GM23338 (cell line): ENCODE measurements at regions not wholly inside any gene's neighbourhood (a gene's known extent, or its start where the extent isn't known, plus 50 kb on each side); places are given as distances from the start of the nearest gene placed in this dataset.

ENCODE experiments used
- CREB1 ChIP-seq: fragments of 250-450 bp; sonication (Bioruptor Pico); IDR thresholded peaks from 2 replicates; pipeline ENCODE4 v1.5.0; 2020; ENCODE audit warnings: low read depth, mild to moderate bottlenecking, moderate library complexity
- EZH2 ChIP-seq: fragments of 200-600 bp; sonication (generic); IDR thresholded peaks from one replicate; pipeline ENCODE4 v1.8.0; 2017; ENCODE audit warnings: antibody characterized with exemption, mild to moderate bottlenecking, low read depth; ENCODE audit not compliant: unreplicated experiment
- EZH2phosphoT487 ChIP-seq: fragments of 200-600 bp; sonication (generic); IDR thresholded peaks from one replicate; pipeline ENCODE4 v1.8.1; 2018; ENCODE audit warnings: antibody characterized with exemption; ENCODE audit not compliant: unreplicated experiment
- JUNB ChIP-seq: IDR thresholded peaks from one replicate; pipeline ENCODE4 v1.6.1; 2016; ENCODE audit warnings: antibody characterized with exemption; ENCODE audit not compliant: unreplicated experiment
- POLR2AphosphoS5 ChIP-seq: IDR thresholded peaks from 2 replicates; pipeline ENCODE4 v1.6.1; 2016; ENCODE audit warnings: antibody characterized with exemption, low read depth
- TF ChIP-seq, protein P1 (sequence below), 2 experiments: fragments of 200-600 bp in 1 of 2; sonication (generic) in 1 of 2; conservative IDR thresholded peaks; 2 replicates each; pipeline versions ENCODE4 v1.5.1 to v1.6.1; 2016 to 2017; ENCODE audit warnings: antibody characterized with exemption in 2 of 2, low read depth in 2 of 2, mild to moderate bottlenecking in 2 of 2, moderate library complexity in 1 of 2
- TF ChIP-seq, protein P2 (sequence below): IDR thresholded peaks from 2 replicates; pipeline ENCODE4 v1.6.1; 2016; ENCODE audit warnings: antibody characterized with exemption
- TF ChIP-seq, protein P3 (sequence below): IDR thresholded peaks from one replicate; pipeline ENCODE4 v1.6.1; 2018; ENCODE audit warnings: antibody characterized with exemption; ENCODE audit not compliant: unreplicated experiment
- TF ChIP-seq, protein P4 (sequence below): fragments of 250-450 bp; sonication (Bioruptor Pico); IDR thresholded peaks from 2 replicates; pipeline ENCODE4 v1.5.0; 2020; ENCODE audit warnings: mild to moderate bottlenecking, moderate library complexity

DNA sequence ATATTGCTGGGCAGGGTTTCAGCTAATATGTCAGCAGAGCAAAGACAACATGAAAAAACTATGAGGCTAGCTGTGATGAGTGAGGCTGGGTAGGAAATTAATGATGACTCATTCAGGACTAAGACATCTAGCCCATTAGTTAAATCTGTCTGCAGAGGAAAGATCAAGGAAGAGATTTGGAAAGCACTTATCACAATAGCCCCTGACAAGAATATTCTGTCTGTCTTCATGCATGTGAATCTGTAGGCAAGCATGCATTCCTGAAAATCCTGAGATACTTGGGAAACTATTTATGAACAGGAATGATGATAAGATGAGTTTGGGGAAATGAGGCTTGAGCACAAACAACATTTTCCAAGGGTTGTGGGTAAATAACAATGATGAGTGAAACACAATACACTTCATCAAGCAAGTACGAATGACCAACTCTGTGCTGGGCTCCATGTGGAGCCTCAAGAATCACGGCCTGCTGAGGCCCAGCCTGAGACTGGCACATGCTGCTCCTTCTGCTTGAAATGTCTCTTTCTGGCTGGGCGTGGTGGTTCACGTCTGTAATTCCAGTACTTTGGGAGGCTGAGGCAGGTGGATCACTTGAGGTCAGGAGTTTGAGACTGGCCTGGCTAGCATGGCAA is 96.5 kb upstream of the ASIC2 start:
- TF ChIP-seq, protein P1, sequence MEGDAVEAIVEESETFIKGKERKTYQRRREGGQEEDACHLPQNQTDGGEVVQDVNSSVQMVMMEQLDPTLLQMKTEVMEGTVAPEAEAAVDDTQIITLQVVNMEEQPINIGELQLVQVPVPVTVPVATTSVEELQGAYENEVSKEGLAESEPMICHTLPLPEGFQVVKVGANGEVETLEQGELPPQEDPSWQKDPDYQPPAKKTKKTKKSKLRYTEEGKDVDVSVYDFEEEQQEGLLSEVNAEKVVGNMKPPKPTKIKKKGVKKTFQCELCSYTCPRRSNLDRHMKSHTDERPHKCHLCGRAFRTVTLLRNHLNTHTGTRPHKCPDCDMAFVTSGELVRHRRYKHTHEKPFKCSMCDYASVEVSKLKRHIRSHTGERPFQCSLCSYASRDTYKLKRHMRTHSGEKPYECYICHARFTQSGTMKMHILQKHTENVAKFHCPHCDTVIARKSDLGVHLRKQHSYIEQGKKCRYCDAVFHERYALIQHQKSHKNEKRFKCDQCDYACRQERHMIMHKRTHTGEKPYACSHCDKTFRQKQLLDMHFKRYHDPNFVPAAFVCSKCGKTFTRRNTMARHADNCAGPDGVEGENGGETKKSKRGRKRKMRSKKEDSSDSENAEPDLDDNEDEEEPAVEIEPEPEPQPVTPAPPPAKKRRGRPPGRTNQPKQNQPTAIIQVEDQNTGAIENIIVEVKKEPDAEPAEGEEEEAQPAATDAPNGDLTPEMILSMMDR (conservative IDR thresholded peaks at IDR 0.05; ENCODE audit: low read depth in 2 of 2): no peak
- TF ChIP-seq EZH2: no peak
- TF ChIP-seq EZH2phosphoT487: no peak
- no peak for TF ChIP-seq JUNB
- TF ChIP-seq, protein P2, sequence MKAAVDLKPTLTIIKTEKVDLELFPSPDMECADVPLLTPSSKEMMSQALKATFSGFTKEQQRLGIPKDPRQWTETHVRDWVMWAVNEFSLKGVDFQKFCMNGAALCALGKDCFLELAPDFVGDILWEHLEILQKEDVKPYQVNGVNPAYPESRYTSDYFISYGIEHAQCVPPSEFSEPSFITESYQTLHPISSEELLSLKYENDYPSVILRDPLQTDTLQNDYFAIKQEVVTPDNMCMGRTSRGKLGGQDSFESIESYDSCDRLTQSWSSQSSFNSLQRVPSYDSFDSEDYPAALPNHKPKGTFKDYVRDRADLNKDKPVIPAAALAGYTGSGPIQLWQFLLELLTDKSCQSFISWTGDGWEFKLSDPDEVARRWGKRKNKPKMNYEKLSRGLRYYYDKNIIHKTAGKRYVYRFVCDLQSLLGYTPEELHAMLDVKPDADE: no peak
- TF ChIP-seq CREB1 (CRISPR knock-in tag): no peak
- TF ChIP-seq, protein P3, sequence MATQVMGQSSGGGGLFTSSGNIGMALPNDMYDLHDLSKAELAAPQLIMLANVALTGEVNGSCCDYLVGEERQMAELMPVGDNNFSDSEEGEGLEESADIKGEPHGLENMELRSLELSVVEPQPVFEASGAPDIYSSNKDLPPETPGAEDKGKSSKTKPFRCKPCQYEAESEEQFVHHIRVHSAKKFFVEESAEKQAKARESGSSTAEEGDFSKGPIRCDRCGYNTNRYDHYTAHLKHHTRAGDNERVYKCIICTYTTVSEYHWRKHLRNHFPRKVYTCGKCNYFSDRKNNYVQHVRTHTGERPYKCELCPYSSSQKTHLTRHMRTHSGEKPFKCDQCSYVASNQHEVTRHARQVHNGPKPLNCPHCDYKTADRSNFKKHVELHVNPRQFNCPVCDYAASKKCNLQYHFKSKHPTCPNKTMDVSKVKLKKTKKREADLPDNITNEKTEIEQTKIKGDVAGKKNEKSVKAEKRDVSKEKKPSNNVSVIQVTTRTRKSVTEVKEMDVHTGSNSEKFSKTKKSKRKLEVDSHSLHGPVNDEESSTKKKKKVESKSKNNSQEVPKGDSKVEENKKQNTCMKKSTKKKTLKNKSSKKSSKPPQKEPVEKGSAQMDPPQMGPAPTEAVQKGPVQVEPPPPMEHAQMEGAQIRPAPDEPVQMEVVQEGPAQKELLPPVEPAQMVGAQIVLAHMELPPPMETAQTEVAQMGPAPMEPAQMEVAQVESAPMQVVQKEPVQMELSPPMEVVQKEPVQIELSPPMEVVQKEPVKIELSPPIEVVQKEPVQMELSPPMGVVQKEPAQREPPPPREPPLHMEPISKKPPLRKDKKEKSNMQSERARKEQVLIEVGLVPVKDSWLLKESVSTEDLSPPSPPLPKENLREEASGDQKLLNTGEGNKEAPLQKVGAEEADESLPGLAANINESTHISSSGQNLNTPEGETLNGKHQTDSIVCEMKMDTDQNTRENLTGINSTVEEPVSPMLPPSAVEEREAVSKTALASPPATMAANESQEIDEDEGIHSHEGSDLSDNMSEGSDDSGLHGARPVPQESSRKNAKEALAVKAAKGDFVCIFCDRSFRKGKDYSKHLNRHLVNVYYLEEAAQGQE: no peak
- TF ChIP-seq, protein P4, sequence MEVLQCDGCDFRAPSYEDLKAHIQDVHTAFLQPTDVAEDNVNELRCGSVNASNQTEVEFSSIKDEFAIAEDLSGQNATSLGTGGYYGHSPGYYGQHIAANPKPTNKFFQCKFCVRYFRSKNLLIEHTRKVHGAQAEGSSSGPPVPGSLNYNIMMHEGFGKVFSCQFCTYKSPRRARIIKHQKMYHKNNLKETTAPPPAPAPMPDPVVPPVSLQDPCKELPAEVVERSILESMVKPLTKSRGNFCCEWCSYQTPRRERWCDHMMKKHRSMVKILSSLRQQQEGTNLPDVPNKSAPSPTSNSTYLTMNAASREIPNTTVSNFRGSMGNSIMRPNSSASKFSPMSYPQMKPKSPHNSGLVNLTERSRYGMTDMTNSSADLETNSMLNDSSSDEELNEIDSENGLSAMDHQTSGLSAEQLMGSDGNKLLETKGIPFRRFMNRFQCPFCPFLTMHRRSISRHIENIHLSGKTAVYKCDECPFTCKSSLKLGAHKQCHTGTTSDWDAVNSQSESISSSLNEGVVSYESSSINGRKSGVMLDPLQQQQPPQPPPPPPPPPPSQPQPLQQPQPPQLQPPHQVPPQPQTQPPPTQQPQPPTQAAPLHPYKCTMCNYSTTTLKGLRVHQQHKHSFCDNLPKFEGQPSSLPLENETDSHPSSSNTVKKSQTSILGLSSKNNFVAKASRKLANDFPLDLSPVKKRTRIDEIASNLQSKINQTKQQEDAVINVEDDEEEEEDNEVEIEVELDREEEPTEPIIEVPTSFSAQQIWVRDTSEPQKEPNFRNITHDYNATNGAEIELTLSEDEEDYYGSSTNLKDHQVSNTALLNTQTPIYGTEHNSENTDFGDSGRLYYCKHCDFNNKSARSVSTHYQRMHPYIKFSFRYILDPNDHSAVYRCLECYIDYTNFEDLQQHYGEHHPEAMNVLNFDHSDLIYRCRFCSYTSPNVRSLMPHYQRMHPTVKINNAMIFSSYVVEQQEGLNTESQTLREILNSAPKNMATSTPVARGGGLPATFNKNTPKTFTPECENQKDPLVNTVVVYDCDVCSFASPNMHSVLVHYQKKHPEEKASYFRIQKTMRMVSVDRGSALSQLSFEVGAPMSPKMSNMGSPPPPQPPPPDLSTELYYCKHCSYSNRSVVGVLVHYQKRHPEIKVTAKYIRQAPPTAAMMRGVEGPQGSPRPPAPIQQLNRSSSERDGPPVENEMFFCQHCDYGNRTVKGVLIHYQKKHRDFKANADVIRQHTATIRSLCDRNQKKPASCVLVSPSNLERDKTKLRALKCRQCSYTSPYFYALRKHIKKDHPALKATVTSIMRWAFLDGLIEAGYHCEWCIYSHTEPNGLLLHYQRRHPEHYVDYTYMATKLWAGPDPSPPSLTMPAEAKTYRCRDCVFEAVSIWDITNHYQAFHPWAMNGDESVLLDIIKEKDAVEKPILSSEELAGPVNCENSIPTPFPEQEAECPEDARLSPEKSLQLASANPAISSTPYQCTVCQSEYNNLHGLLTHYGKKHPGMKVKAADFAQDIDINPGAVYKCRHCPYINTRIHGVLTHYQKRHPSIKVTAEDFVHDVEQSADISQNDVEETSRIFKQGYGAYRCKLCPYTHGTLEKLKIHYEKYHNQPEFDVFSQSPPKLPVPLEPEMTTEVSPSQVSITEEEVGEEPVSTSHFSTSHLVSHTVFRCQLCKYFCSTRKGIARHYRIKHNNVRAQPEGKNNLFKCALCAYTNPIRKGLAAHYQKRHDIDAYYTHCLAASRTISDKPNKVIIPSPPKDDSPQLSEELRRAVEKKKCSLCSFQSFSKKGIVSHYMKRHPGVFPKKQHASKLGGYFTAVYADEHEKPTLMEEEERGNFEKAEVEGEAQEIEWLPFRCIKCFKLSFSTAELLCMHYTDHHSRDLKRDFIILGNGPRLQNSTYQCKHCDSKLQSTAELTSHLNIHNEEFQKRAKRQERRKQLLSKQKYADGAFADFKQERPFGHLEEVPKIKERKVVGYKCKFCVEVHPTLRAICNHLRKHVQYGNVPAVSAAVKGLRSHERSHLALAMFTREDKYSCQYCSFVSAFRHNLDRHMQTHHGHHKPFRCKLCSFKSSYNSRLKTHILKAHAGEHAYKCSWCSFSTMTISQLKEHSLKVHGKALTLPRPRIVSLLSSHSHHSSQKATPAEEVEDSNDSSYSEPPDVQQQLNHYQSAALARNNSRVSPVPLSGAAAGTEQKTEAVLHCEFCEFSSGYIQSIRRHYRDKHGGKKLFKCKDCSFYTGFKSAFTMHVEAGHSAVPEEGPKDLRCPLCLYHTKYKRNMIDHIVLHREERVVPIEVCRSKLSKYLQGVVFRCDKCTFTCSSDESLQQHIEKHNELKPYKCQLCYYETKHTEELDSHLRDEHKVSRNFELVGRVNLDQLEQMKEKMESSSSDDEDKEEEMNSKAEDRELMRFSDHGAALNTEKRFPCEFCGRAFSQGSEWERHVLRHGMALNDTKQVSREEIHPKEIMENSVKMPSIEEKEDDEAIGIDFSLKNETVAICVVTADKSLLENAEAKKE (CRISPR knock-in tag): no peak
- TF ChIP-seq POLR2AphosphoS5: no peak
